ENCODE measurements at regions not wholly inside any gene's neighbourhood (a gene's known extent, or its start where the extent isn't known, plus 50 kb on each side); places are given as distances from the start of the nearest gene placed in this dataset.
"Not testable (repeated sequence)": the region's sequence is repeated elsewhere in the genome, so short reads cannot be mapped to it uniquely, and the experiment has no call there.

DNA sequence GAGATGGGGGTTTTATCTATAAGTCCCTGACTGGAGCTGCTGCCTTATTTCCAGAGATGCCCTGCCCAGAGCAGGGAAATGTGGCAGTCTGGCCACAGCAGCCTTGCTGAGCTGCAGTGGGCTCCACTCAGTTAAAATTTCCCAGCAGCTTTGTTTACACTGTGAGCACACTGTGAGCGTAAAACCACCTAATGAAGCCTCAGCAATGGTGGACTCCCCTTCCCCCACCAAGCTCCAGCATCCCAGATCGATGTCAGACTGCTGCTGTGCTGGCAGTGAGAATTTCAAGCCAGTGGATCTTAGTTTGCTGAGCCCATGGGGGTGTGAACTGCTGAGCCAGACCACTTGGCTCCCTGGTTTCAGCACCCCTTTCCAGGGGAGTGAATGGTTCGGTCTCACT lies 208.7 kb upstream of the RAI14 start:
- no peak for DNase-seq

DNA sequence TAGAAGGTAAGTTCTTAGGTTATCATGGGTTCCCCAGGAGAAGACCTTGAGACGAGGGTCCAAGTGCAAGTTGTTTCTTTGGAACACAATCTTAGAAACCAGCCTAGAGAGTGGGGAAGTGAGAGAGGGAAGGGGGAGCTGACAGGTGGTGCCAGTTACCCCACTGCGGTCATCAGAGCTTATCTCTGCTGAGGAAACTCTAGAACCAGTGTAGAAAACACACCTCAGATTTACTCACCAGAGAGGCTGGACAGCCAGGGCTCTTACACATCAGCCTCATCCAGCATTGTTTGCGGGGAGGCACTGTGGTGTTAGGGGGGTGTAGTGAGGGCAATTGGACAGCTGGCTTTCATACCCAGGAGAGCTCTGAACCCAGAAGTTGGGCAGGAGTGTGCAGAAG lies 206.5 kb upstream of the RAI14 start:
- no peak for DNase-seq

- DNase-seq: no peak
Measured at GRCh38 chr5:34450338-34450737, 205.8 kb upstream of the RAI14 start.

GRCh38 chr5:34452170-34452828 lies 203.8 kb upstream of the RAI14 start:
- DNase-seq: no peak

GRCh38 chr5:34455098-34455497 lies 201.0 kb upstream of the RAI14 start:
- DNase-seq: no peak

- no peak for DNase-seq
Measured at GRCh38 chr5:34459908-34460307, 196.2 kb upstream of the RAI14 start.

DNA sequence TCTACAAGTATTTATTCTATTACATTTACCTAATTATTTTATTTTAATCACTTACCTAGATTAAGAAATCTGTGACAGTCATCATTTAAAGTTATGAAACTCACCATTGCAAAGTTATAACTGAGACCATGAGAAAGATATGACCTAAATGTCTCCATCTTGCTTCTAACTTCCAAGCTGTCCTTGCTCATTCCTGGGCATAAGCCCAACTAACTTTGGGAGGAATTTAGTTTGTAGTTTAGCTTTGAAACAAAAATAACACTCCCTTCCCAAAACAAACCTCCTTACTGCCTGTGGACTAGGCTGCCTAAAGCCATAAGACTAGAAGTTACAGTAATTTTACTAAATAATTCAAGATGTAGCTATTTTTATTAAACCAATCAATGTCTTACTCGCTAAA lies 195.6 kb upstream of the RAI14 start:
- no peak for DNase-seq

DNA sequence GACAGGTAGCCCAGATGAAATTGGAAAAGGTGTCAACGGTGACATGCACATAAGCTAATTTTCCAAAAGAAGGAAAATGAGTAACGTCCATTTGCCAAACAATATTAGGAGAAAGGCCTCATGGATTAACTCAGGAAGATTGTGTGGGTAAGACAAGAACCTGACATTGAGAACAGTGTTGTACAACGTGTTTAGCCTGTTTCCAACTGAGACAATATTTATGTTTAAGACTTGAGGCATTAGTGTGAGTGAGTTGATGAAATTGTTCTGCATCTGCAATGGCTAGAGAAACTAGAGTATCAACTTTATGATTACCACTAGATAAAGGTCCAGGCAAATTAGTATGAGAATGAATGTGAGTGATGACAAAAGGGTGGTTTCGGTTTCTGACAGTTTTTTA lies 191.3 kb upstream of the RAI14 start:
- no peak for DNase-seq

- peak; percentile 76 for DNase-seq
Measured at GRCh38 chr5:34465301-34465700, 190.8 kb upstream of the RAI14 start.

DNA sequence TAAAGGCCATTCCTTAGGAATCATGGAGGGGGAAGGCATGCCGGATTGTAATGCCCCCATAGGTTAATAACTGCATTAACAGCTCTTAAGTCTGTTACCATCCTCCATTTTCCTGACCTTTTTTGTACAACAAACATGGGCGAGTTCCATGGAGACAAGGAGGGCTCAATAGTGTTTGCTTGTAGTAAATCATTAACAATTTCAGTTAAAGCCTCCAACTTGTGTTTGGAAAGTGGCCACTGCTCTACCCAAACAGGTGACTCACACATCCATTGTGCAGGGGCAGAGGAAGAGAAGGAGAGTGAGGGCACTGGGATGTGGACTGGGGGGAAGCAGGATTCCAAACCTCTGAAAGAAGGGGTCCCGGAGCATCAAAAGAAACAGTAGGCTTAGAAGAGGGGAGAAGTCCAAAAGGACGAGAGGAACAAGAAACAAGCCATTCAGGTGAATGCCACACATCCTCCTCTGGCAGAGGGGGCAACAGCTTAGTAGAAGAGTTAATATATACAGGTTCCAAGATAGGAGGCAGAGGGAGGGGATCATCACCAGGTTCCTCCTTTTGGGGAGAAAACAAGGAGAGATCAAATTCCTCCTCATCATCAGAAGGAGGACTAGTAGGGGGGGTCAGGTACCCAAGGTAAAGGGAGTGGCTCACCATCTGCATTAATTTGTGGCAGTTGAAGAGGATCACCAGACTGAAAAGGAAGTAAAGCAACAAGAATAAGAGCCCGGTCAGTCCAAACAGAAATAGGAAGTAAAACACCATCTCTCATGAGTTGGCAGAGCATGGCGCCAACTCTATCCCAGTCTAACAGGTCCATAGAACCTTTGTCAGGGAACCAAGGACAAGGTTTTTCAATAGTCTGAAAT lies 189.4 kb upstream of the RAI14 start:
- DNase-seq: not testable (repeated sequence)

DNA sequence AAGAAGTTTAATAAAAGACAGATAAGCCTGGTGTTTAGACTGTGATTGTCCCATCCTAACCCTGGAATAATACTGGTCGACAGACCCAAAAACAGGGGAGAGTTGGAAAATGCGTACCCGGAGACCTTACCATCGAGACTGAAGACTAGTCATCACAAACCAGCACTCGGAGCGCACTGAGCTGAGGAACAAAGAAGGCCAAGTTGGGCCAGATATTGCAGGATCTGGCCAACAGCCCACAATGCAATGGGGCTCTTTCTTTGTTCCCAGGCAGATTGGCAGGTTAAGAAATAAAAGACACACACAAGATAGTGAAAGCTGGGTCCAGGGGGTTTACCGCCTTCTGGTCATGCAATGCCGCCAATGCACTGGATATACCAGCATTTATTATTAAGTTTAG lies 188.7 kb upstream of the RAI14 start:
- DNase-seq: no peak

GRCh38 chr5:34467984-34468383 lies 188.1 kb upstream of the RAI14 start:
- DNase-seq: not testable (repeated sequence)

DNA sequence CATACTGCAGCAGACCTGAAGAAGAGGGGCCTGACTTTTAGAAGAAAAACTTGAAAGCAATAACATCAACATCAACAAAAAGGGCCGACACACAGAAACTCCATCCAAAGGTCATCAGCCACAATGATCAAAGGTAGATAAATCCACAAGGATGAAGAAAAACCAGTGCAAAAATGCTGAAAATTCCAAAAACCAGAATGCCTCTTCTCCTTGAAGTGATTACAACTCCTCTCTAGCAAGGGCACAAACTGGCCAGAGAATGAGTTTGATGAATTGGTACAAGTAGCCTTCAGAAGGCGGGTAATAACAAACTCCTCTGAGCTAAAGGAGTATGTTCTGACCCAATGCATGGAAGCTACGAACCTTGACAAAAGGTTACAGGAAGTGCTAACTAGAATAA lies 186.2 kb upstream of the RAI14 start:
- no peak for DNase-seq

GRCh38 chr5:34474573-34475021 lies 181.5 kb upstream of the RAI14 start:
- peak; percentile 73 for DNase-seq

GRCh38 chr5:34475249-34475966 lies 180.7 kb upstream of the RAI14 start:
- DNase-seq: no peak

DNA sequence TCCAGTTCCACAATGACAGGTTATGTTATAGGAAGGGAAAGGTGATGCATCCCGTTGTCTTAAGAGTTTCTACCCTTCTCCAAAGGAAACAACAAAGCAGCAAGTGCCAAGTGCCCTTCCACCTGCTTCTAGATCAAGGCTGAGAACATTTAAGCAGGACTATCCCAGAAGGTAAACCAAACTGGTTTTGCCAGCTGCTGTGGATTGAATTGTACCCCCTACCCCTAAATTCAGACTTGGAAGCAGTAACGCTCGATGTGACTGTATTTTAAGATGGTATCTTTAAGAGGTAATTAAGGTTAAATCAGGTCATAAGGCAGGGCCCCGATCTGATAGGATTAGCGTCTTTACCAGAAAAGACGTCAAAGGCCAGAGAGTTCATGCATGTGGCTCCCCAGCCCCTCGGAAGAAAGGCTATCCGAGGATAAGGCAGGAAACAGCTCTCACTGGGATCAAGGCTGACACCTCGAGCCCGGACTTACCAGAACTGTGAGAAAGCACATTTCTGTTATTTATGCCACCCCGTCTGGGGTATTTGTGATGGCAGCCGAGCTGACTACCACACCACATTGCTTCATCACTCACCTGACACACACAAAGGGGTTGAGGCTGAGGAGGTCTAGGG lies 179.1 kb upstream of the RAI14 start:
- no peak for DNase-seq

GRCh38 chr5:34480810-34481528 lies 175.2 kb upstream of the RAI14 start:
- no peak for DNase-seq

DNA sequence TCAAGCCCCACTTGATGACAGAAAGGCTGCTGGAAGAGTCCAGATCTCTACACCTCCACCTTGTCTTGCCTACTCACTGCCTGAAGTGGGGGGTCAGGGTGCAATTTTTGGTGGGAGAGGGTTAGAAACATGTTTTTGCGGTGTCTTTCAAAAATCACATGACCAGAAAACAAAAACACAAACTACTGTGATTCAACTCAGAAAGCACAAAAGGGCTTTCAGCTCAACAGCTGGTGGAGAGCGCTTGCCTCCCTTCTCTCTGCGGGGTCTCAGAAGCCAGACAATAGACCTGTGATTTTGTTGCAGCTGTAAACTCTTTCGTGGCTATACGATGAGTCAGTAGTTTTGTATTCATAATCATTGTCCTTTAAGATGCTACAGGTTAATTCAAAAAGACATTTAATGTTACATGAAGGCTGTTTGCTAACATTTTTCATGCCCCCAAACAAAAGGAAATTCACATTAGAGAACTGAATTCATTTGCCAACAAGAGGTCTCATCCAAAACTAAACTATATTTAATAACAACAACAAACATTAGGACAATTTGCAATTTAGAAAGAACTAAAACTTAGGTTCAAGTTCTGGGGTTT lies 172.6 kb upstream of the RAI14 start:
- DNase-seq: no peak

DNA sequence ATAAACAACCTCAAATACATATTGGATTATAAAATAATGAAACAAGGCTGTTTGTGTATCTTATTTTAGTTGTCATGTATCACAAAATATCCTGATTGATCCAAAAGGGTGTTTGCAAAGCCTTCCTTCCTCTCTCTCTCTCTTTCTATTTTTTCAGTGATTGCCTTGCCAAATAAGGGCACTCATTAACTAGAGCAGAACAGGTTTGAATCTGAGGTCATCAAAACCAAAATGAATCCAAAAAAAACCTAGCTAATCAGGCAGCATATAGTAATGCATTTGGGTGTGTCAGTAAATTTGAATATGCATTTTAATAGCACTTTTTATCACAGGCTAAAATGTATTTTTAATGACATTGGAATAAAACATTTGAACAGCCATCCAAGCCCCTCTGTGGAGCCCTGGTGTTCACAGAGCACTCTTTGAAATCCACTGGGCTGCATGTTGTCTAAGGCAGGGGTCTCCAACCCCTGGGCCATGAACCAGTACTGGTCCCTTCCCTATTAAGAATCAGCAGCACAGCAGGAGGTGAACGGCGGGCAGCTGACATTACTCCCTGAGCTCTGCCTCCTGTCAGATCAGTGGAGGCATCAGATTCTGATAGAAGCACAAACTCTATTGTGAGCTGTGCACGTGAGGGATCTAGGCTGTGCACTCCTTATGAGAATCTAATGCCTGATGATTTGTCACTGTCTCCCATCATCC lies 171.8 kb upstream of the RAI14 start:
- DNase-seq: no peak

- no peak for DNase-seq
Measured at GRCh38 chr5:34485768-34486030, 170.4 kb upstream of the RAI14 start.

- peak; percentile 94 for DNase-seq
Measured at GRCh38 chr5:34486160-34486848, 169.8 kb upstream of the RAI14 start.

All from tongue (tissue), 1 donor.